HT1080 (cell line): ENCODE measurements at regions not wholly inside any gene's neighbourhood (a gene's known extent, or its start where the extent isn't known, plus 50 kb on each side); places are given as distances from the start of the nearest gene placed in this dataset.
"Not testable (repeated sequence)": the region's sequence is repeated elsewhere in the genome, so short reads cannot be mapped to it uniquely, and the experiment has no call there.

ENCODE experiments used
- DNase-seq: peaks from one replicate; pipeline ENCODE4 v3.0.0-alpha.2; 2015; ENCODE audit warnings: low read depth

GRCh38 chr12:46522071-46522470 lies 149.5 kb upstream of the SLC38A2 start:
- DNase-seq, result no peak

GRCh38 chr12:46521145-46521544 lies 148.6 kb upstream of the SLC38A2 start:
- DNase-seq, result no peak

GRCh38 chr12:46519407-46519806 lies 146.8 kb upstream of the SLC38A2 start:
- no peak for DNase-seq

- DNase-seq, result no peak
Observed at GRCh38 chr12:46518729-46519128, 146.2 kb upstream of the SLC38A2 start.

GRCh38 chr12:46518169-46518568 lies 145.6 kb upstream of the SLC38A2 start:
- no peak for DNase-seq

GRCh38 chr12:46517579-46517962 lies 145.0 kb upstream of the SLC38A2 start:
- DNase-seq, result no peak

GRCh38 chr12:46516933-46517578 lies 144.5 kb upstream of the SLC38A2 start:
- no peak for DNase-seq

- DNase-seq, result no peak
Observed at GRCh38 chr12:46516238-46516932, 143.8 kb upstream of the SLC38A2 start.

- no peak for DNase-seq
Observed at GRCh38 chr12:46515829-46516228, 143.3 kb upstream of the SLC38A2 start.

- DNase-seq, result no peak
Observed at GRCh38 chr12:46514886-46515285, 142.3 kb upstream of the SLC38A2 start.

GRCh38 chr12:46510257-46510656 lies 137.7 kb upstream of the SLC38A2 start:
- not testable (repeated sequence) for DNase-seq

GRCh38 chr12:46509135-46509534 lies 136.6 kb upstream of the SLC38A2 start:
- DNase-seq, result no peak

- DNase-seq, result no peak
Observed at GRCh38 chr12:46508651-46509050, 136.1 kb upstream of the SLC38A2 start.

GRCh38 chr12:46507766-46508165 lies 135.2 kb upstream of the SLC38A2 start:
- peak; percentile 37 for DNase-seq

GRCh38 chr12:46506961-46507360 lies 134.4 kb upstream of the SLC38A2 start:
- no peak for DNase-seq

GRCh38 chr12:46506198-46506597 lies 133.6 kb upstream of the SLC38A2 start:
- no peak for DNase-seq

GRCh38 chr12:46504494-46504893 lies 131.9 kb upstream of the SLC38A2 start:
- no peak for DNase-seq

GRCh38 chr12:46503637-46504175 lies 131.1 kb upstream of the SLC38A2 start:
- DNase-seq, result no peak

GRCh38 chr12:46500673-46501072 lies 128.1 kb upstream of the SLC38A2 start:
- DNase-seq, result no peak

- DNase-seq, result no peak
Observed at GRCh38 chr12:46499901-46500300, 127.3 kb upstream of the SLC38A2 start.

- no peak for DNase-seq
Observed at GRCh38 chr12:46499226-46499625, 126.7 kb upstream of the SLC38A2 start.

GRCh38 chr12:46497739-46498138 lies 125.2 kb upstream of the SLC38A2 start:
- no peak for DNase-seq

- DNase-seq, result peak; percentile 47
Observed at GRCh38 chr12:46494424-46494823, 121.9 kb upstream of the SLC38A2 start.
